ENCODE measurements at regions not wholly inside any gene's neighbourhood (a gene's known extent, or its start where the extent isn't known, plus 50 kb on each side); places are given as distances from the start of the nearest gene placed in this dataset.

DNA sequence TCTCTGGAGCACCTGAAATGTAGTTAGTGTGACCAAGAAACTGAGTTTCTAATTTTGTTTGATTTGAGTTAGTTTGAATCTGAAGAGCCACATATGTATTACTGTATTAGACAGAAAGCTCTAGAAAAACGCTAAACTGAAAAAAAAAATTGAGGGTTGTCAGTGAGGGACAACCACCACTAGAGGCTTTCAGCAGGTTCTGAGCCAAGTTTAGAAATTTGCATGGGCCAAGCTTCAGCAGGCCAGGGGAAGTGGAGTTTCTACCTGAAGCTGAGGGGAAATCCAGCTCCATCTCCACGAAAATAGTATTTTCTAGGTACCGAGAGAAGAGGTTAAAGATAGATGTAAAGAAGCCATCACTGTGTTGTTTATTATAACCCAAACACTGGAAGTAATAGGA is 77.9 kb upstream of the PLXNA4 start:
- ATAC-seq (replicated peaks): peak; percentile 23
- peaks cover 23% of the 10 kb centered on the region for H3K4me1 Mint-ChIP-seq
- peak overlapping the region; percentile 38 for H3K4me3 Mint-ChIP-seq
- no peaks in the 10 kb centered on the region for H3K9me3 Mint-ChIP-seq
- no peaks in the 10 kb centered on the region for H3K27me3 Mint-ChIP-seq
- no peaks in the 10 kb centered on the region for H3K36me3 Mint-ChIP-seq (ENCODE audit: low read depth)
- H3K27ac Mint-ChIP-seq: peak overlapping the region; percentile 11

DNA sequence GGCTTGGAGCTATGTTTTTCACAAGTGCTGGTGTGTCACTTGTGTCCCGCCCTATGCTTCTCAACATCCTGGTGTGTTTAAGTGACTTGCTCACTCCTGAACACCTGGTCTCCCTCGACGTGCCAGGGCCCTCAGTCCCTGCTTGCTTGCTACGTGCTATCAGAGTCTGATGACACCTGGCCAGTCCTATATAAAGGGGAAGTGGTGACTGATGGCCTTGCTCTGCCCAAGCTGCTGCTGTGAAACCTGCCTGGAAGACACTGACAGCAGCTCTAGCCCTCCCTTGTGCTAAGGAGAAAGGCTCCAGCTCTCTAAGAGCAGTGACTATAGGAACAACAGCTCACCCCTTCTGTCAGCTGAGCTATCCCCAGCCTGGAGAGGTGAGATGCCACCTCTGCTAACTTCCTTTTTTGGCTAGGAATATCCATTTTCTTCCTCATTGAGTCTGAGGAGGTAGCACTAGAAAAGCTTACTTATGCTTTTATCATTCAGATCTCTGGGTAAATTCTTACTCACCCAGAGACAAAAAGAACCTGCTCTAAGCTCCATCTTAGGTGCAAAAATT is 77.2 kb upstream of the PLXNA4 start:
- peaks cover 23% of the 10 kb centered on the region for H3K4me1 Mint-ChIP-seq
- H3K36me3 Mint-ChIP-seq (ENCODE audit: low read depth): no peaks in the 10 kb centered on the region
- H3K4me3 Mint-ChIP-seq: no peak overlapping the region
- no peaks in the 10 kb centered on the region for H3K27me3 Mint-ChIP-seq
- no peak overlapping the region for H3K27ac Mint-ChIP-seq
- ATAC-seq (replicated peaks): no peak
- H3K9me3 Mint-ChIP-seq: no peaks in the 10 kb centered on the region

DNA sequence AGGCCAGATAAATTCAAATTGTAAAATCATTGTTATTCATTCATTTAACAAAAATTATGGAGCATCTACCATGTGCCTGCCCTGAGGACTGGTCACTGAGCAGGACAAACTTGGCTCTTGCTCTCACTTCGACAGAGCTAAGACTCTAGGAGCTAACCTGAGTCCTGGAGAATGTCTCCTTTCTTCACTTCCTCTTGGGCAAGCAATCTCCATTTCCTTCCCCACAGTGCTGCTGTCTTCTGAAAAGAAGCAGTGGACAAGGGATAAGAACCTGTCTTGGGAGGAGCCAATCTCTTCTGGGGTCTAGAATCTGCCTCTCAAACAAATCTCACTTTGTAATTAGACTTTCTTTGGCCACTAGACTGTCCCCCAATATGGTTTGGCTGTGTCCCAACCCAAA is 76.2 kb upstream of the PLXNA4 start:
- no peak overlapping the region for H3K27ac Mint-ChIP-seq
- no peak for ATAC-seq (replicated peaks)
- H3K4me1 Mint-ChIP-seq: peaks cover 19% of the 10 kb centered on the region
- H3K9me3 Mint-ChIP-seq: no peaks in the 10 kb centered on the region
- H3K27me3 Mint-ChIP-seq: no peaks in the 10 kb centered on the region
- H3K4me3 Mint-ChIP-seq: no peak overlapping the region
- H3K36me3 Mint-ChIP-seq (ENCODE audit: low read depth): no peaks in the 10 kb centered on the region

DNA sequence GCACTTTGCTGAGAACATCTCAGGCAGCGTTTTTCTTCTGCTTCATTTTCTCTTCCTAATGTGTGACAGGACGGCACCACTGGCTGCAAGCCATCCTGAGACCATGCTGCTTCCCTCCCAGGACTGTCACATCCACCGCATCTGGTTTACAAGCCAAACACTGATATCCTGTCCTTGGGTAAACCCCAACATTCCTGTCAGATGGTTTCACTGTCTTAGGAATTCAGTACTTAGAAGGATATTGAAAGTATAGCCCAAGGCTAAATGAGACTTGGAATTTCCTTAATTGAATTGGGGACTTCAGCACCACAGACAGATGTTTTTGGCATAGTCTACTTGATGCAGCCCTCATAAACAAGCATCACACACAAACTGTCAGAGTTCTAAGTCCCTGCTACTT is 74.2 kb upstream of the PLXNA4 start:
- H3K36me3 Mint-ChIP-seq (ENCODE audit: low read depth): no peaks in the 10 kb centered on the region
- peaks cover 11% of the 10 kb centered on the region for H3K4me1 Mint-ChIP-seq
- no peaks in the 10 kb centered on the region for H3K27me3 Mint-ChIP-seq
- no peak for ATAC-seq (replicated peaks)
- no peaks in the 10 kb centered on the region for H3K9me3 Mint-ChIP-seq
- H3K4me3 Mint-ChIP-seq: no peak overlapping the region
- no peak overlapping the region for H3K27ac Mint-ChIP-seq

DNA sequence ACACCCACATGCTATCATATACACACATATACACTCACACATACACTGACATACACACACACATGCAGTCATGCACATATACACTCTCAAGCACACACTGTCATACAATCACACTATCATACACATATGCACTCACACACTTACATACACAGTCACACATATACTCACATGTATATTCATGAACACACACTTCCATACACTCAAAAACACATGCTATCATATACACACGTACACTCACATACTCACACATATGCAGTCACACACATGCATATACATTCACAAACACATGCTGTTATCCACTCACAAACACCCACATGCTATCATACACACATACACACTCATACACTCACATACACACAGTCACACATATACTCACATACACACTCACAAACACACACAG is 71.0 kb upstream of the PLXNA4 start:
- H3K27me3 Mint-ChIP-seq: no peaks in the 10 kb centered on the region
- no peak for ATAC-seq (replicated peaks)
- no peak overlapping the region for H3K27ac Mint-ChIP-seq
- H3K4me1 Mint-ChIP-seq: no peaks in the 10 kb centered on the region
- no peak overlapping the region for H3K4me3 Mint-ChIP-seq
- H3K36me3 Mint-ChIP-seq (ENCODE audit: low read depth): no peaks in the 10 kb centered on the region
- H3K9me3 Mint-ChIP-seq: no peaks in the 10 kb centered on the region

DNA sequence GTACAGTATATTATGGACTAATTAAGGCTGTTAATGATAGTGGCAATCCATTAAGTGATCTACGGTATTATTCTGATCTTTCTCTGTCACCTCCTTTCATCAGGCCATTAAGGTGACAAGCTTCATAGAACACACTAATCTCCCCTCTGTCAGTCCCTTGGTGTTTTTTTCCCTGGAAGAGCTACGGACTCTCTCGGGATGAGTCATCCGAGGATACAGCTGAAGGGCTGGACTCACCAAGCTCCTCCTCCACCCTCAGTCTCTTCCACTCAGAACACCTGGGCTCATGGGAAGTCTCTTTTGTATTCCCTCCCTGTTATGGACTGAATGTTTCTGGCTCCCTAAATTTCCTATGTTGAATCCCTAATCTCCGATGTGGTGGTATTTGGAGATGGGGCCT is 69.8 kb upstream of the PLXNA4 start:
- no peaks in the 10 kb centered on the region for H3K4me1 Mint-ChIP-seq
- no peaks in the 10 kb centered on the region for H3K9me3 Mint-ChIP-seq
- H3K27ac Mint-ChIP-seq: no peak overlapping the region
- H3K4me3 Mint-ChIP-seq: no peak overlapping the region
- H3K27me3 Mint-ChIP-seq: no peaks in the 10 kb centered on the region
- no peaks in the 10 kb centered on the region for H3K36me3 Mint-ChIP-seq (ENCODE audit: low read depth)
- ATAC-seq (replicated peaks): no peak

DNA sequence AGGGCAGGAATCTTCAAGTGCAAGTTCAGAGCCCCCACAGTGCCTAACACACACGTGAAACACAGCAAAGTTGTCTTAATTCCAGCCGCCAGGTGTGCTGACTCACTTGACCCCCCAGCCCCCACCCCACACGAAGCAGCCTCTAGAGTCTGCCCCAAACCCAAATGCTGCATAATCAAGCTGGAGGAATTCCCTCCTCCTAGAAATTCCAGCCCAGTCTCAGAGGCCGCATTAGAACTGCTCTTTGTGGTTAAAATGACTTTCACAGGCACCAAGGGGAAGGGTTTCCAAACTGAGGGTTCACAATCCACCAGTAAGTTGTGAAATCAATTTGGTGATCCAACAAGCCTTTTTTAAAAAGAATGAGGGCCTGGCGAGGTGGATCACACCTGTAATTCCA is 67.0 kb upstream of the PLXNA4 start:
- no peaks in the 10 kb centered on the region for H3K4me1 Mint-ChIP-seq
- H3K36me3 Mint-ChIP-seq (ENCODE audit: low read depth): no peaks in the 10 kb centered on the region
- no peaks in the 10 kb centered on the region for H3K27me3 Mint-ChIP-seq

DNA sequence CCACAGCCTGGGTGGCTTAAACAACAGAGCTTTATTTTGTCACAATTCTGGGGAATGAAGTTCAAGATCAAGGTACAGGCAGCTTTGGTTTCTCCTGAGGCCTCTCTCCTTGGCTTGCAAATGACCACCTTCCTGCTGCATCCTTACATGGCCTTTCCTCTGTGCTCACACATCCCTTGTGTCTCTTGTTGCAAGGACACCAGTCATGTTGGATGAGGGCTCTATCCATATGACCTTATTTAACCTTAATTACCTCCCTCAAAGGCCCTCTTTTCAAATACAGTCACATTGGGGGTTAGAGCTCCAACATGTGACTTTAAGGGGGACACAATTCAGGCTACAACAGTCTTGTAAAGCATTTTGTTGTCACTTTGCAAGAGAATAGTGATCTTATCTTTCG is 65.0 kb upstream of the PLXNA4 start:
- Mint-ChIP-seq H3K4me1 (no peaks in the 10 kb centered on the region), H3K36me3 (ENCODE audit: low read depth) (no peaks in the 10 kb centered on the region), H3K27ac (no peak overlapping the region), H3K27me3 (no peaks in the 10 kb centered on the region), H3K4me3 (no peak overlapping the region), H3K9me3 (no peaks in the 10 kb centered on the region)
- ATAC-seq (replicated peaks): no peak

More for the DNA sequence above, 67.0 kb upstream of the PLXNA4 start:
- no peak for ATAC-seq (replicated peaks)
- Mint-ChIP-seq H3K4me3 (no peak overlapping the region), H3K27ac (no peak overlapping the region), H3K9me3 (no peaks in the 10 kb centered on the region)

DNA sequence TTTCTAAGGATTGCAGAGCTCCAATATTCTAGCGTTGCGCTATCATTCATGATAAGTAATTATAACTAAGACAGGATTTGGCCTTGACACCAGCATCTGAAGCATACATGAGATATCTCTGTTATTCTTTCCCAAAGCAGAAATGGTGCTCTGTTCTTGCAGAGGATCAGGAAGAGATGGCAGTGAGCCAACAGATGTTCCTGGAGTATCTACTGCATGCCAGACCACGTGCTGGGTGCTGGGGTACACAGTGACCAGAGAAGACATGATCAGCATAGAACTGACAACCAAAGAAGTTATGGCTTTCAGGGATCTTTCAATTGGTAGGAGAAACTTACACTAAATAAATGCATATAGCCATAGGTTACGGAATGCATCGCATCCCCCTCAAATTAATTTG is 63.7 kb upstream of the PLXNA4 start:
- no peak for ATAC-seq (replicated peaks)
- Mint-ChIP-seq H3K27ac (no peak overlapping the region), H3K4me1 (no peaks in the 10 kb centered on the region), H3K27me3 (no peaks in the 10 kb centered on the region), H3K36me3 (ENCODE audit: low read depth) (no peaks in the 10 kb centered on the region), H3K9me3 (no peaks in the 10 kb centered on the region), H3K4me3 (no peak overlapping the region)

DNA sequence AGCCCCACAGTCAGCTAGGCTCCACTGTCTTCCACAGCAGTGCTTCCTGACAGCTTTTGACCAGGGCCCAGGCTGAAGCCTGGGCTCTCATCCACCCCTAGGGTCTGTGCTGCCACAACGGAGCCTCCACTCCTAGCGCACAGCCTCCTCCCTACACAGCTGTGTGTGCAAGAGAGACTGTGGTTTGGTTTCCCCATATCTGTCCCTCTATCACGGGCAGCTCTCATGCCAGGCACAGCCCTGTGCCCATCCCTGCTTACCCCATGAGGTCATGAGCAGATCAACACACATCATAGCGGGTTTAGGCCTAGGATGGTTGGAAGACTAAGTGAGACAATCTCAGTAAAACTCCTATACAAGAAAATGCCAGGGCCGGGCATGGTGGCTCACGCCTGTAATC is 61.7 kb upstream of the PLXNA4 start:
- Mint-ChIP-seq H3K9me3 (no peaks in the 10 kb centered on the region), H3K4me1 (no peaks in the 10 kb centered on the region), H3K27ac (no peak overlapping the region), H3K27me3 (no peaks in the 10 kb centered on the region), H3K4me3 (no peak overlapping the region), H3K36me3 (ENCODE audit: low read depth) (no peaks in the 10 kb centered on the region)
- ATAC-seq (replicated peaks): no peak

DNA sequence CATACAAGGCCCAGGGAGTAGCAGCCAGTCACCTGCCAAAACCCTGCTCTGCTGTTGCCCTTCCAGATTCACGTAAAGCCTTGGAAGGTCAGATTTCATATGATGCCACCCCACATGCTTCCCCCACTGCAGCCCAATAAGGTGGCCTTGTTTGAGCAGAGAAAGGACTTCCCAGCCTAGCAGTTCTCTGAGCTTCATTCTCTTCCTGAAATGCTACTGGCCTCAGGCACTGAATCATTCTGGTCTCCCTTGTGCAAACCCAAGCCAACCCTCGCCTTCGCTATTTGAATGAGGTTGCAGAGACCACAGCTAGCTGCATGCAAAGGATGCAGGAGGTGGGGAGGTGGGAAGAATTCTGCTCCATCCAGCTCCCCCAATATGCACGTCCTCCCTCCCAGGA is 60.3 kb upstream of the PLXNA4 start:
- H3K4me3 Mint-ChIP-seq: no peak overlapping the region

DNA sequence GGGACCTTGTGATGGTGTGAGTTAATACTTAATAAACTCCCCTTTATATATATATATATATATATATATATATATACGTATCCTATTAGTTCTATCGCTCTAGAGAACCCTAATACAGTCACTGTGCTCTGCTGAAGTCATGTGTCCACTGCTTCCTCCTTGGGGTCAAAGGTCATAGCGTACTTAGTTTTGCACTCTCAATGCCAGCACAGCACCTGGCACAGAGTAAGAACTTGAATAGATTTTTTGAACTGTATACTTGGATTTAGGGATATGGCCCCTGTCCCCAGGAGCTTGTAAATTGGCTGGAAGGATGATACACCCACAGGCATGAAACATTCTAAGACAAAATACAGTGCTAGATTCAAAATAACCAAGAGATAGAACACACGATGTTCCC is 58.9 kb upstream of the PLXNA4 start:
- H3K27ac Mint-ChIP-seq: no peak overlapping the region
- H3K4me1 Mint-ChIP-seq: no peaks in the 10 kb centered on the region
- no peak for ATAC-seq (replicated peaks)

More for the DNA sequence above, 60.3 kb upstream of the PLXNA4 start:
- H3K27me3 Mint-ChIP-seq: no peaks in the 10 kb centered on the region
- no peaks in the 10 kb centered on the region for H3K9me3 Mint-ChIP-seq
- H3K27ac Mint-ChIP-seq: no peak overlapping the region
- no peak for ATAC-seq (replicated peaks)
- no peaks in the 10 kb centered on the region for H3K4me1 Mint-ChIP-seq
- no peaks in the 10 kb centered on the region for H3K36me3 Mint-ChIP-seq (ENCODE audit: low read depth)

DNA sequence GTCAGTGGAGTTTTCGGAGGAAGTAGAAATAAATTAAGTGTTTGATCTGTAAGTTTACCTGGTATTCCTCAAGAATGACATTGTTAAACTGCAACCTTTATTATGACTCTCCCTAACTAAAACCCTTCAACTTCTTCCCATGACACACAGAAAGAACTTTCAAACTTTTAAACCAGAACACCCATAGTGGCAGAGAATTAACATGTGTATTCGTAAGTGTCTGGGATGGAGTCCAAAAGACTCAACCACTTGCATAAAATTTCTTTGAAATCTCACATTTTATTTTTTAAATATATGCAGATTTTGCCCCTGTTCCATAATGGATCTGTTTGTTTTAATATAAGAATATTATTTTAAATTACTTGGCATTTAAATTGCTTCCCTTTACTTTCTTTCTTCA is 54.6 kb upstream of the PLXNA4 start:
- Mint-ChIP-seq H3K36me3 (ENCODE audit: low read depth) (no peaks in the 10 kb centered on the region), H3K4me3 (no peak overlapping the region), H3K27me3 (no peaks in the 10 kb centered on the region), H3K27ac (no peak overlapping the region), H3K4me1 (no peaks in the 10 kb centered on the region), H3K9me3 (peaks cover 5% of the 10 kb centered on the region)
- no peak for ATAC-seq (replicated peaks)

More for the DNA sequence above, 58.9 kb upstream of the PLXNA4 start:
- Mint-ChIP-seq H3K9me3 (no peaks in the 10 kb centered on the region), H3K27me3 (no peaks in the 10 kb centered on the region), H3K36me3 (ENCODE audit: low read depth) (no peaks in the 10 kb centered on the region), H3K4me3 (no peak overlapping the region)

All from activated T-helper 17 cell treated with anti-CD3 and anti-CD28 coated beads, Interleukin-2, amount 50 U/mL, for 72 hours (primary cell).